Globus pallidus (tissue), 1 donor: ENCODE measurements at regions not wholly inside any gene's neighbourhood (a gene's known extent, or its start where the extent isn't known, plus 50 kb on each side); places are given as distances from the start of the nearest gene placed in this dataset.

Experiments used
- DNase-seq: peaks from one replicate; pipeline ENCODE4 v3.0.0-alpha.2; 2015; ENCODE audit warnings: low spot score

DNA sequence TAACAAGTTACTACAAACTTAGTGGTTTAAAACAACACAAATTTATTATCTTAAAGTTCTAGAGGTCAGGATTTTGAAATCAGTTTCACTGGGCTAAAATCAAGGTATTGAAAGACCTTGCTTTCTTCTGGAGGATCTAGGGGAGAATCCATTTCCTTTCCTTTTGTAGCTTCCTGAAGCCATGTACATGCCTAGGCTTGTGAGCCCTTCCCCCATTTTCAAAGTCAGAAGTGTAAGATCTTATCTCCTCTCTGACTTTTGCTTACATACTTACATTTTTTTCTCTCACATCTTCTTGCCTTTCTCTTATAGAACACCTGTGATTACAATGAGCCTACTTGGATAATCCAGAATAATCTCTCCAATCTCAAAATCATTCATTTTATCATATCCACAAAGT, 78.7 kb upstream of the MBOAT2 start:
- no peak for DNase-seq

DNA sequence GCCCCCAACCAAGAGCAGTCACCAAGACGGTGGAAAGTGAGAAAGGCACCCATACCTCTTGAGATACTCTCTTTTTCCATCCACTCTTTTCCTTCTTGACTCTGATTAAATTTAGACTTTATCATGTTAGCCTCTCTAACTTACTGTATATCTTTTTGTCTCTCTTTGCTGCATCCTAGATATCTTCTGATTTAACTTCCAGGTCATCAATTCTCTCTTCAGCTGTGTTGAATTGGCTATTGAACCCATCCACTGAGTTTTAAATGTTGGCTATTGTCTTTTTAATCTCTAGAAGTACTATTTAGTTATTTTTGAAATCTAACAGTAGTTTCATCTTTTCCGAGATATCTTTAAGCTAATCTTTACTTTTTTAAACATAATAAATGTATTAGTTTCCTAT, 78.3 kb upstream of the MBOAT2 start:
- no peak for DNase-seq

DNA sequence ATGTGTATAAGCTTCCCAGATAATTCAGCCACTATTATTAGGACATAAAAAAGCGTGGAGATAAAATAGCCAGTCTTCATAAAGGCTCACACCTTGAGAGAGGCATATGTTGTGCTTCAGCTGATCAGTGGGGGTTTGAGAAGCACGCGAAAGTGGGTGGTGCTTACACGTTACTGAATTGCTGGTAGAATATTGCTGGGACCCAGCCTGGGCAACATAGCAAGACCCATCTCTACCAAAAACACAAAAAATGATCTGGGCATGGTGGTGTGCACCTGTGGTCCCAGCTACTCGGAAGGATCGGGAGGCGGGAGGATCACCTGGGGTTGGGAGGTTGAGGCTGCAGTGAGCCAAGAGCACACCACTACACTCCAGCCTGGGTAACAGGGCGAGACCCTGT, 74.9 kb upstream of the MBOAT2 start:
- no peak for DNase-seq

DNA sequence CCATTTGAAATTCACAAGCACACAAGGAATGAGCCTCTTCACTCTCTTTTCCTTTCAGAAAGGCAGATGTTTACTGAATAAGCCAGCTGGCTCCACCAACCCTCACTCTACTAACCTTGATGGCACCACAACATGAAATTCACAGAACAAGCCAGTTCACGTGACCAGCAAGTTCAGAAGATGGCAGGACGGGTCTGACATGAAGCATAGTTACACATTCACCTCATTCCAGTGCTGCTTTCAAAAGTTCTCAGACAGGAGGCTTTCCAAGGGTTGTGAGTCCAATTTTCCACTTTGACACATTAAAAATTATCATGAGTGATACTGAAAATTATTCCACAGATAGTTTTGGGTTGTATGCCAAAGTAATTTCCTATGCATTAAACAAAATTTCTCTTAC, 74.2 kb upstream of the MBOAT2 start:
- DNase-seq: no peak

DNA sequence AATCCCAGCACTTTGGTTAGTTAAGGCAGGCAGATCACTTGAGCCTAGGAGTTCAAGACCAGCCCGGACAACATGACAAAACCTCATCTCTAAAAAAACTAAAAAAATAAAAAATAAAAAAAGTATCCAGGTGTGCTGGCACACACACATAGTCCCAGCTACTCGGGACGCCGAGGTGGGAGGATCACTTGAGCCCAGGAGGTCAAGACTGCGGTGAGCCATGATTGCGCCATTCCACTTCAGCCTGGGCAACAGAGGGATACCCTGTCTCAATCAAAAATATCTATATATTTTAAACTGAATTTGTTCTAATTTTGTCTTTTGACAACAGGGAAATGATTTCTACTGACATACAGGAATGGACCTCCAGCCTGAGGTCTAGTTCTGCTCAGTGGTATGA, 73.3 kb upstream of the MBOAT2 start:
- DNase-seq: no peak

DNA sequence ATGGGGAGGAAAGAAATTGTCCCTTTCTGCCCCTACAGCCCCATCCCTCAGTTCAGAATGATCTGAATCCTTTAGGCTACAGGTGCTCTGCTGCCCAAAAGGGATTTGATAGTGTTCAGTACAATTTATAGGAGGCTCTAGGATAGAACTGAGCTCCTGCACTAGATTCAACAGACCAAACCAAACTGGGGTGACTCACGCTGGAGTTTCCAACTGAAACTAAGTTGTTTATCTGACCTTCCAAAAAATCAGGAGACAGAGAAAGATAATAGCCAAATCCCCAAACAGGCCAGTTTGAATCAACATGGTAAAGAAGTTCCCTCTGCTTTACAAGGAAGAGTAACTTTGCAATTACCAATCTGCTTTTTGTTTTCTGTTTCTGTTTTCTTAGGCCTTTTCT, 72.7 kb upstream of the MBOAT2 start:
- no peak for DNase-seq

DNA sequence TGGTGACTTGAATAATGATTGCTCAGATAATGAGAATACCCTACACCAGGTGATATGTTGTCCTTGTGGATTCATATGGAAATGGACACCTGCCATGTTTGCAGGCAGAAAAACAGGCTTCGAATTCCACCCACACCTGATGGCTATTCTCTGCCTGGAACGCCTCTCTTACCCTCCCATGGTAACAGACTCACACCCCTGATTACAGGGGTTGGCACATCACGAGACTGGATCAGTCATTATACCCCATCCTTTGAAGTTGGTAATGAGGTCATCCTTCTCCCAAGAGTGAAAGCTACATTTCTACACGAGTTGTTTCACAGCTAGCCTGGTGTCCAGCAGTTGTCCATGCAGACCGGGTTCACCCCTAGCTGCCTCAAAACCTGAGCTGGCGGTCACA, 71.4 kb upstream of the MBOAT2 start:
- no peak for DNase-seq

DNA sequence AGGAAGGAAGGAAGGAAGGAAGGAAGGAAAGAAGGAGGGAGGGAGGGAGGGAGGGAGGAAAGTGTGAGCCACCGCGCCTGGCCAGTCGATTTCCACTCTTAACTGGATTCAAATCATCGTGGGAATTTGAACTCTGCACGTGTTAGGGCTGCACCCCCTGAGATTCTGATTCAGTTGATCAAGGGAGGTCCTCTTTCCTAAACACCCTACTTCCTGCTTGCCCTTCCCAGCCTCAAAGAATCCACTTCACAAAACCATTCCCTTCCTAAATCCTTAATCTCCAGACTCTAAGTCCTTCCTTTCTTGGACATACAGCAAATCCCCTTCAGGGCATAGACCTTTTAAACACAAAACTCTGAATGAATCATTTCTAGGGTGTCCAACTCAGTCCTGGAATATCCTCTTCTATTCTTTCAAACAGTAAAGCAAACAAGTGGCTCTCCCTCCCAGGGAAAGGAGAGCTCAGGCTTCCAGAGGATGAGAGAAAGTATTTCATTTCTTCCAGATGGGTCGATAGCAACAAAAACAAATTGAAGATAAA, 68.2 kb upstream of the MBOAT2 start:
- no peak for DNase-seq

DNA sequence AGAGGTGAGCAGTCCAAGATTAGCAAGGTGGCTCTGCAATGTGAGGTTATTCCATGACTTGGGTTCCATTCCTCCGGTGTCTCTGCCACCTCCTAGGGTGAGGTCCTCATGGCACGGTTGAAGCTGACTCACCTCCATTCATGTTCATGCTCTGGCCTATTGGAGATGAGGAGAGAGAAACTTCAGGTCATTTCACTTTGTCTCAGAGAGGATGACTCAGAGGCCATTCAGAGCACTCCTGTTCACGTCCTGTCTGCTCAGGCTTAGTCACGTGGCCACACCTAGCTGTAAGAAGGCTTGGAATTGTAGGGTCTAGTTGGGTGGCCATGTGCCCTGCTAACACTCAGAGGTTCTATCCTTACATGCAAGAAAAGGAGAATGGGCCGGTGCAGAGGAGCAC, 67.5 kb upstream of the MBOAT2 start:
- DNase-seq: no peak

DNA sequence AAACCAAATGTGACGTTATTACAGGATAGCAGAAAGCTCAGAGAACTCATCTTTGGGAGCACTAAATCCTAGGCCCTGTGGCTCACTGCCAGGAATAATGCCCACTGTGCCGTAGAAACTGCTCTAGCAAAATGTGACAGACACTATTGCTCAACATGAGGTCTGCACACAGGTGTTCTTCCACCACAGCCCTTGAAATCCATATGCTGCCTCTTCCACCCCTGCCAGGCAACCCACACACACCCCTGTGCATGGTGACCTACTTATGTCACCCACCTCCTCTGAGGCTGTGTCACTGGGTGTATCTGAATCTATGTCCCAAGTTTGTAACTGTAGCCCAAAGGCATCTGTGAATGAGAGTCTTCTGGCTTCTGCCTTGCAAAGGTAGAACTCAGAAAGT, 66.1 kb upstream of the MBOAT2 start:
- no peak for DNase-seq

DNA sequence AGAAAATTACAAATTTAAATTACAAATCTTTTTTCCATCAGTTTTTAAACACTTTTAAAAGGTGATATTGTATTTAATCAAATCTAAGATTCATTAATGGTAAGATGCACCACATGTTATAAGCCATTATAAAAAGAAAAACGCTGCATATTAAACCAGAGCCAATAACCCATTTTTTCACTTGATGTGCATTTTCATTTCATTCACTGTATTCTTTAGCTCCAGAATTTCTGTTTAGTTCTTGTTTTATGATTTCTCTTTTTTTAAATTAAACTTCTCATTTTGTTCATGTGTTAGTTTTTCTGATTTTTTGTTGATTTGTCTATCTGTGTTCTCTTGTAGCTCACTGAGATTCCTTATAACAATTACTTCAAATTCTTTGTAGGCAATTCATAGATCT, 62.4 kb upstream of the MBOAT2 start:
- no peak for DNase-seq

DNA sequence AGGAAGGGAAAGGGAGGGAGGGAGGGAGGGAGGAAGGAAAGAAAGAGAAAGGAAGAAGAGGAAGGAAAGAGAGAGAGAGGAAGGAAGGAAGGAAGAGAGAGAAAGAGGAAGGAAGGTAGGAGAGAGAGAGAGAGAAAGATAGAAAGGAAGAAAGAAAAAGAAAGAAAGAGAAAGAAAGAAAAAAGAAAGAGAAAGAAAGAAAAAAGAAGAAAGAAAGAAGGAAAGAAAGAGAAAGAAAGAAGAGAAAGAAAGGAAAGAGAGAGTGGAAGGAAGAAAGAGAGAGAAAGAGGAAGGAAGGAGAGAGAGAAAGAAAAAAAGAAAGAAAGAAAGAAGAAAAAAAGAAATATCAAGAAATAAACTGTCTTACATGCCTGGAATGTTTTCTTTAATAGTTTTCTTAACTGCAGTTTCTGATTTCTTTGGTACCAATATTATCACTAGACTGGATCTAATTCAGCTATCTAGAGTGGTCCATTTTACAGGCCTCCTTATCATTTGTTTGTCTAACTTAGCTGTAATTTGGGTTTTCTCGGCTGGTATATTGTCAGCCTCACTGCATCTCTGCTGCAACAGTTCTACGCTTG, 59.6 kb upstream of the MBOAT2 start:
- no peak for DNase-seq

DNA sequence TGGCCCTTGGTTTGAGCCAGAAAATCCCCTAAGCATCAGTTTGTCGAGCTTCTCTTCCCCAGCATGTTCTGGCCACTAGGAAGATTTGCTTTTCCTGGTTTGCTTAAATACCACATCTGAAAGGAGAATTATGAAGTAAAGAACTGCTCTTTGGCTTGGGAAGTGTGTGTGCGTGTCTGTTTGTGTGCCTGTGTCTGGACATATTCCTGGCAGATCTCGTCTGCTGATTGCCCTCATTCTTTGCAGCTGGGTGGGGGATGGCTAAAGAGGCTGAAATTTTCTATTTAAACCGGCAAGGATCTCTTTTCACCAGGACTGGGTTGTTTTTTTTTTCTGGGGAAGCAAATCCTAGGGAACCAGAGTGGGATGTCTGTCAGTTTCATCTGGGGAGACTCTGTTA, 57.3 kb upstream of the MBOAT2 start:
- DNase-seq: no peak

DNA sequence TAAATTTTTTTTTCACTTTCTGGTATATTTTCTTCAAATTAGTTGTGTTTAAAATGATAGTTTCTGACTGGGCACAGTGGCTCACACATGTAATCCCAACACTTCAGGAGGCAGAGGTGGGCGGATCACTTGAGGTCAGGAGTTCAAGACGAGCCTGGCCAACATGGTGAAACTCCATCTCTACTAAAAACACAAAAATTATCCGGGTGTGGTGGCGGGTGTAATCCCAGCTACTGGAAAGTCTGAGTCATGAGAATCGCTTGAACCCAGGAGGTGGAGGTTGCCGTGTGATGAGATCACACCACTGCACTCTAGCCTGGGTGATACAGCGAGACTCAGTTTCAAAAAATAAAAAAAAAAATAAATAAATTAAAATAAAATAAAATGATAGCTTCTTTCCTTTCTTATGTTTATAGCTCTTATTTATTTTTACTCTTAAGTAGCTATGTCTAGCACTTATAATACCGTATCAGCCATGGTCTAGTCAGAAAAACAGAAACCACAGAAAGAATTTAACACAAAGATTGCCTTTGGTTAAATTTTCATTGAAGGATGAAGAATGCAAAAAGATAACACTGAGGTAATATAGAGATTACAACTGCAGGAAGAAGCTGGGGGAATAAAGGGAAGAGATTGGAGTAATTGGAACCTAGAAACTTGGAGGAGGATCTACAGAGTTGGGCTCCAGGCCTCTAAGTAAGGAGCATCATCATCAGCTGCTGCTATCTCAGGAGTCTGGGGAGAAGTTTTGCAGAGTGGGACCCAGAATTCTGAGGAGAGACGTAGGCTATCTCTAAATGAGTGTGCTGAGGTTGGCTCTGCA, 54.7 kb upstream of the MBOAT2 start:
- no peak for DNase-seq

DNA sequence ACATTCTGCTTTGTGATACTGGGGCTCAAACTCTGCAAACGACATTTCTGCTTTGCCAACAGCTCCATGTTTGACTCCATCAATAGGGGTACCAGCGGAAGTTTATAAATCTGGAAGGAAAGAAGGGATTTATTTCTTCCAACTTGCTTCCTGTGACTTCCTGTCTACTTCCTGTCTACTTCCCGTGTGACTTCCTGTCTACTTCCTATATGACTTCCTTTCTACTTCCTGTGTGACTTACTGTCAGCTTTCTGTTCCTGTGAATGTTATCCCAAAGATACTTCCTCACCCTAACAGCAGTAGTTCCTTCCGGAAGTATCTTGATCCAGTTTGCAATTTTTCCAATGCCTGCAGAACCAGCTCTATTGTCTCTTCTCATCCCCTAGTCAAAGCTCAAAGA, 52.0 kb upstream of the MBOAT2 start:
- no peak for DNase-seq

DNA sequence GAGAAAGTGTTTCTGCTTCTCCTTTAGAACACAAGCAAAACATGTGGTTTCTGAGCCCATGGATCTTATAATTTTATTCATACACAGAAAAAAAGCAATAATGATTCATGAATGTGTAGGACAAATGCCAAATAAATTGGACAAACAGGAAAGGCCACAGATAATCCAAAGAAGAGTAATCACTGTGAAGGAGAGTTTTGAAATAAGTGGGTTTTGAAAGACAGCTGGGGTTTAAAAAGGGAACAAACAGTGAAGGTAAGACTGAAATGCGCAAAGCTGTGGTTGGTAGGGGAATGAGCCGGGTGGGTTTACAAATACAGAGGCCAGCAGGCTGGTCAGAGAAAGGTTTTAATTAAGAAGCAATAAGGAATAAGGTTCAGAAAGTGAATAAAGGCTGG, 50.0 kb upstream of the MBOAT2 start:
- DNase-seq: no peak
